H9 (cell line): ENCODE measurements at regions not wholly inside any gene's neighbourhood (a gene's known extent, or its start where the extent isn't known, plus 50 kb on each side); places are given as distances from the start of the nearest gene placed in this dataset.
A peak's percentile ranks its signal among the peaks of the same experiment; 100 is the strongest.

Experiments used
- DNase-seq: peaks from one replicate; pipeline ENCODE4 v3.0.0-alpha.2; 2017
- H2AFZ ChIP-seq: one replicate; pipeline ENCODE4 v1.6.1; 2013; ENCODE audit warnings: mild to moderate bottlenecking, low read length, control low read depth, moderate library complexity
- H2AK5ac ChIP-seq: 2 replicates; pipeline ENCODE4 v1.6.1; 2013; ENCODE audit warnings: low read length, control low read depth, mixed read lengths; ENCODE audit not compliant: insufficient read length
- H2BK120ac ChIP-seq: one replicate; pipeline ENCODE4 v1.6.1; 2013; ENCODE audit warnings: low read depth, mild to moderate bottlenecking, low read length, control low read depth, inconsistent platforms; ENCODE audit not compliant: poor library complexity, severe bottlenecking
- H2BK12ac ChIP-seq: 2 replicates; pipeline ENCODE4 v1.6.1; 2013; ENCODE audit warnings: low read length, control low read depth, mixed read lengths, low read depth; ENCODE audit not compliant: insufficient read length
- H2BK15ac ChIP-seq: 2 replicates; pipeline ENCODE4 v1.6.1; 2013; ENCODE audit warnings: low read depth, low read length, control low read depth
- H2BK20ac ChIP-seq: one replicate; pipeline ENCODE4 v1.6.1; 2013; ENCODE audit warnings: low read depth, mild to moderate bottlenecking, low read length, control low read depth, inconsistent platforms; ENCODE audit not compliant: poor library complexity, severe bottlenecking
- H2BK5ac ChIP-seq: 2 replicates; pipeline ENCODE4 v1.6.1; 2013; ENCODE audit warnings: low read length, control low read depth, mixed read lengths; ENCODE audit not compliant: insufficient read length
- H3K14ac ChIP-seq: 2 replicates; pipeline ENCODE4 v1.6.1; 2013; ENCODE audit warnings: low read length, control low read depth; ENCODE audit not compliant: insufficient read depth
- H3K18ac ChIP-seq: 2 replicates; pipeline ENCODE4 v1.6.1; 2013; ENCODE audit warnings: low read depth, mild to moderate bottlenecking, mixed read lengths, low read length, control low read depth; ENCODE audit not compliant: insufficient read length
- H3K23ac ChIP-seq: 2 replicates; pipeline ENCODE4 v1.6.1; 2013; ENCODE audit warnings: low read length, control low read depth, mixed read lengths, low read depth; ENCODE audit not compliant: insufficient read length
- H3K23me2 ChIP-seq: 2 replicates; pipeline ENCODE4 v1.6.1; 2013; ENCODE audit warnings: low read depth, mild to moderate bottlenecking, mixed read lengths, low read length, control low read depth; ENCODE audit not compliant: insufficient read length, poor library complexity, severe bottlenecking
- H3K27ac ChIP-seq: 2 replicates; pipeline ENCODE4 v1.5.1; 2013; ENCODE audit warnings: low read length, control low read depth, mixed read lengths, low read depth; ENCODE audit not compliant: insufficient read length
- H3K27me3 ChIP-seq: 2 replicates; pipeline ENCODE4 v1.6.1; 2013; ENCODE audit warnings: low read length, control low read depth, inconsistent platforms; ENCODE audit not compliant: insufficient read depth
- H3K4ac ChIP-seq: 2 replicates; pipeline ENCODE4 v1.6.1; 2013; ENCODE audit warnings: low read depth, mild to moderate bottlenecking, control low read depth, inconsistent platforms, low read length, moderate library complexity
- H3K4me1 ChIP-seq: 2 replicates; pipeline ENCODE4 v1.6.1; 2013; ENCODE audit warnings: low read length, control low read depth, inconsistent platforms; ENCODE audit not compliant: insufficient read depth
- H3K4me2 ChIP-seq: 2 replicates; pipeline ENCODE4 v1.6.1; 2013; ENCODE audit warnings: low read length, control low read depth, mixed read lengths; ENCODE audit not compliant: insufficient read length, insufficient read depth
- H3K56ac ChIP-seq: 2 replicates; pipeline ENCODE4 v1.6.1; 2013; ENCODE audit warnings: low read depth, mild to moderate bottlenecking, mixed read lengths, low read length, control low read depth; ENCODE audit not compliant: insufficient read length
- H3K79me1 ChIP-seq: 2 replicates; pipeline ENCODE4 v1.6.1; 2013; ENCODE audit warnings: low read depth, mild to moderate bottlenecking, moderate library complexity, low read length, control low read depth, inconsistent platforms; ENCODE audit not compliant: insufficient read depth, poor library complexity, severe bottlenecking
- H3K79me2 ChIP-seq: 2 replicates; pipeline ENCODE4 v1.6.1; 2013; ENCODE audit warnings: low read length, control low read depth, inconsistent platforms; ENCODE audit not compliant: insufficient read depth
- H3K9ac ChIP-seq: 2 replicates; pipeline ENCODE4 v1.6.1; 2013; ENCODE audit warnings: low read length, control low read depth, mixed read lengths; ENCODE audit not compliant: insufficient read length; ENCODE audit errors: extremely low read depth
- H3K9me3 ChIP-seq: one replicate; pipeline ENCODE4 v1.6.1; 2013; ENCODE audit warnings: low read depth, low read length, inconsistent platforms; ENCODE audit not compliant: control insufficient read depth
- H3T11ph ChIP-seq: one replicate; pipeline ENCODE4 v1.6.1; 2013; ENCODE audit warnings: mild to moderate bottlenecking, low read length, control low read depth, inconsistent platforms
- H4K20me1 ChIP-seq: one replicate; pipeline ENCODE4 v1.6.1; 2013; ENCODE audit not compliant: control insufficient read depth, insufficient read length, insufficient read depth
- H4K5ac ChIP-seq: 2 replicates; pipeline ENCODE4 v1.6.1; 2013; ENCODE audit warnings: low read depth, mild to moderate bottlenecking, mixed read lengths, low read length, control low read depth; ENCODE audit not compliant: insufficient read length
- H4K8ac ChIP-seq: replicated peaks from 2 replicates; pipeline ENCODE4 v1.6.1; 2013; ENCODE audit warnings: low read length, control low read depth, mixed read lengths, low read depth; ENCODE audit not compliant: insufficient read length
- H4K91ac ChIP-seq: 2 replicates; pipeline ENCODE4 v1.6.1; 2013; ENCODE audit warnings: low read depth, mild to moderate bottlenecking, moderate library complexity, mixed read lengths, low read length, control low read depth; ENCODE audit not compliant: insufficient read length
- H3K27ac Mint-ChIP-seq, 3 experiments: 2 replicates in 2 of 3; 3 replicates in 1 of 3; pipeline ENCODE4 v1.8.0; 2020 to 2021; ENCODE audit warnings: mixed read lengths in 3 of 3, mild to moderate bottlenecking in 1 of 3, moderate library complexity in 1 of 3
- H3K27me3 Mint-ChIP-seq: 2 replicates; pipeline ENCODE4 v1.8.0; 2021; ENCODE audit warnings: low read depth, mild to moderate bottlenecking, moderate library complexity, mixed read lengths
- H3K36me3 Mint-ChIP-seq, 3 experiments: 2 replicates in 2 of 3; 3 replicates in 1 of 3; pipeline ENCODE4 v1.8.0; 2020 to 2021; ENCODE audit warnings: low read depth in 3 of 3, mixed read lengths in 3 of 3; ENCODE audit not compliant: insufficient read depth in 1 of 3
- H3K4me1 Mint-ChIP-seq, 2 experiments: 2 replicates each; pipeline ENCODE4 v1.8.0; 2020; ENCODE audit warnings: mixed read lengths in 2 of 2
- H3K4me3 Mint-ChIP-seq, 2 experiments: 2 replicates in 1 of 2; 3 replicates in 1 of 2; pipeline ENCODE4 v1.8.0; 2020 to 2021; ENCODE audit warnings: mild to moderate bottlenecking in 2 of 2, mixed read lengths in 2 of 2, moderate library complexity in 1 of 2
- H3K9me3 Mint-ChIP-seq, 2 experiments: 2 replicates in 1 of 2; 3 replicates in 1 of 2; pipeline ENCODE4 v1.8.0; 2020; ENCODE audit warnings: mild to moderate bottlenecking in 2 of 2, mixed read lengths in 2 of 2, moderate library complexity in 1 of 2
- WGBS: extraction: QIAGEN DNeasy Blood & Tissue Kit; methylation state at CpG from one replicate; pipeline ENCODE4 v1.1.7; 2013; ENCODE audit warnings: missing lambda C conversion rate, low lambda C conversion rate, mixed read lengths; ENCODE audit not compliant: insufficient read length; ENCODE audit errors: extremely low coverage; 5-methylcytosine and 5-hydroxymethylcytosine counted together
- TF ChIP-seq, protein P1 (sequence below): fragments of 200-600 bp; sonication (generic); conservative IDR thresholded peaks from 3 replicates; pipeline ENCODE4 v1.8.0; 2021; ENCODE audit warnings: antibody characterized with exemption, mild to moderate bottlenecking

- WGBS: no CpG with 5 or more reads among the region's 2 CpGs
- H3K27ac Mint-ChIP-seq: peak overlapping the region in 1 of 3 experiments; percentile 63; a peak in 3 of 7 replicates
- H3K4me3 Mint-ChIP-seq: no peak overlapping the region
- Histone ChIP-seq H4K20me1 (no peaks in the 10 kb centered on the region), H3K27me3 (no peaks in the 10 kb centered on the region), H3K23me2 (no peaks in the 10 kb centered on the region), H3K27ac (no peak overlapping the region), H2BK20ac (no peak overlapping the region), H3K4ac (no peak overlapping the region), H3K4me2 (no peak overlapping the region), H4K91ac (no peak overlapping the region), H2BK5ac (no peak overlapping the region), H3K79me2 (no peaks in the 10 kb centered on the region), H2BK15ac (no peak overlapping the region), H3T11ph (no peak overlapping the region), H2AK5ac (no peak overlapping the region), H2AFZ (no peak overlapping the region), H2BK12ac (no peak overlapping the region), H4K5ac (no peak overlapping the region), H3K9me3 (no peaks in the 10 kb centered on the region), H3K23ac (no peak overlapping the region), H4K8ac (no peak overlapping the region), H3K79me1 (no peaks in the 10 kb centered on the region), H2BK120ac (no peak overlapping the region), H3K4me1 (no peaks in the 10 kb centered on the region), H3K14ac (no peak overlapping the region), H3K9ac (no peak overlapping the region), H3K56ac (no peak overlapping the region), H3K18ac (no peak overlapping the region)
- peak; percentile 42 for DNase-seq
- H3K27me3 Mint-ChIP-seq: no peaks in the 10 kb centered on the region; the same call in 1 of the 2 replicates
- no peaks in the 10 kb centered on the region for H3K9me3 Mint-ChIP-seq
- H3K4me1 Mint-ChIP-seq: peaks cover 26 to 35% of the 10 kb centered on the region in 2 experiments
- TF ChIP-seq, protein P1, sequence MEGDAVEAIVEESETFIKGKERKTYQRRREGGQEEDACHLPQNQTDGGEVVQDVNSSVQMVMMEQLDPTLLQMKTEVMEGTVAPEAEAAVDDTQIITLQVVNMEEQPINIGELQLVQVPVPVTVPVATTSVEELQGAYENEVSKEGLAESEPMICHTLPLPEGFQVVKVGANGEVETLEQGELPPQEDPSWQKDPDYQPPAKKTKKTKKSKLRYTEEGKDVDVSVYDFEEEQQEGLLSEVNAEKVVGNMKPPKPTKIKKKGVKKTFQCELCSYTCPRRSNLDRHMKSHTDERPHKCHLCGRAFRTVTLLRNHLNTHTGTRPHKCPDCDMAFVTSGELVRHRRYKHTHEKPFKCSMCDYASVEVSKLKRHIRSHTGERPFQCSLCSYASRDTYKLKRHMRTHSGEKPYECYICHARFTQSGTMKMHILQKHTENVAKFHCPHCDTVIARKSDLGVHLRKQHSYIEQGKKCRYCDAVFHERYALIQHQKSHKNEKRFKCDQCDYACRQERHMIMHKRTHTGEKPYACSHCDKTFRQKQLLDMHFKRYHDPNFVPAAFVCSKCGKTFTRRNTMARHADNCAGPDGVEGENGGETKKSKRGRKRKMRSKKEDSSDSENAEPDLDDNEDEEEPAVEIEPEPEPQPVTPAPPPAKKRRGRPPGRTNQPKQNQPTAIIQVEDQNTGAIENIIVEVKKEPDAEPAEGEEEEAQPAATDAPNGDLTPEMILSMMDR: peak; percentile 45; the same call in 2 of the 3 replicates
- no peaks in the 10 kb centered on the region for H3K36me3 Mint-ChIP-seq
Observed at GRCh38 chr3:117016378-117016777, 306.8 kb downstream of the TUSC7 start.
